Fibroblast of lung (primary cell): ENCODE measurements at regions not wholly inside any gene's neighbourhood (a gene's known extent, or its start where the extent isn't known, plus 50 kb on each side); places are given as distances from the start of the nearest gene placed in this dataset.

ENCODE experiments used
- DNase-seq, 2 donors: peaks; one replicate each; pipeline versions ENCODE4 v3.0.0 to v3.0.0-alpha.2; 2010; ENCODE audit warnings: low read depth in 2 of 2
- H2AFZ ChIP-seq: 2 replicates; pipeline ENCODE4 v1.5.1; 2012; ENCODE audit warnings: low read length, control low read depth, inconsistent platforms
- H3K27ac ChIP-seq: 2 replicates; pipeline ENCODE4 v1.5.1; 2011; ENCODE audit warnings: low read length, control low read depth; ENCODE audit not compliant: insufficient read depth
- H3K27me3 ChIP-seq: 2 replicates; pipeline ENCODE4 v1.5.1; 2011; ENCODE audit warnings: mild to moderate bottlenecking, low read length; ENCODE audit not compliant: control insufficient read depth, insufficient read depth
- H3K36me3 ChIP-seq: 2 replicates; pipeline ENCODE4 v1.5.1; 2011; ENCODE audit warnings: low read length; ENCODE audit not compliant: control insufficient read depth, insufficient read depth
- H3K4me1 ChIP-seq: 2 replicates; pipeline ENCODE4 v1.5.1; 2011; ENCODE audit warnings: low read length; ENCODE audit not compliant: control insufficient read depth, insufficient read depth; ENCODE audit errors: extremely low read depth
- H3K4me2 ChIP-seq: 2 replicates; pipeline ENCODE4 v1.5.1; 2011; ENCODE audit warnings: low read length, control low read depth; ENCODE audit not compliant: insufficient read depth; ENCODE audit errors: extremely low read depth
- H3K4me3 ChIP-seq, 4 experiments: fragments of 200-600 bp in 1 of 4; sonication (generic) in 1 of 4; replicated peaks in 1 of 4; 2 replicates each; pipeline ENCODE4 v1.5.1; 2011 to 2016; ENCODE audit warnings: low read length in 4 of 4, low read depth in 3 of 4, mild to moderate bottlenecking in 3 of 4, control low read depth in 2 of 4, inconsistent platforms in 1 of 4, mixed read lengths in 1 of 4; ENCODE audit not compliant: insufficient read depth in 1 of 4; ENCODE audit errors: control extremely low read depth in 1 of 4
- H3K79me2 ChIP-seq: 2 replicates; pipeline ENCODE4 v1.5.1; 2012; ENCODE audit warnings: mild to moderate bottlenecking, low read length, inconsistent platforms; ENCODE audit not compliant: control insufficient read depth, insufficient read depth
- H3K9ac ChIP-seq: 2 replicates; pipeline ENCODE4 v1.5.1; 2011; ENCODE audit warnings: mild to moderate bottlenecking, low read length, control low read depth; ENCODE audit not compliant: insufficient read depth
- H3K9me3 ChIP-seq: 2 replicates; pipeline ENCODE4 v1.5.1; 2012; ENCODE audit warnings: low read depth, low read length; ENCODE audit not compliant: control insufficient read depth, insufficient read depth
- H4K20me1 ChIP-seq: 2 replicates; pipeline ENCODE4 v1.5.1; 2011; ENCODE audit warnings: low read length; ENCODE audit not compliant: control insufficient read depth, insufficient read depth; ENCODE audit errors: extremely low read depth
- EZH2 ChIP-seq: IDR thresholded peaks from 2 replicates; pipeline ENCODE4 v1.5.1; 2012; ENCODE audit warnings: low read length, control low read depth, mild to moderate bottlenecking; ENCODE audit errors: missing control alignments
- TF ChIP-seq, protein P1 (sequence below), 2 donors: IDR thresholded peaks in 1 of 2; conservative IDR thresholded peaks in 1 of 2; 1 replicate in 1 of 2; 2 replicates in 1 of 2; pipeline ENCODE4 v1.5.1; 2011 to 2012; ENCODE audit warnings: low read length in 2 of 2, control low read depth in 1 of 2, inconsistent platforms in 1 of 2, low read depth in 1 of 2, mild to moderate bottlenecking in 1 of 2

DNA sequence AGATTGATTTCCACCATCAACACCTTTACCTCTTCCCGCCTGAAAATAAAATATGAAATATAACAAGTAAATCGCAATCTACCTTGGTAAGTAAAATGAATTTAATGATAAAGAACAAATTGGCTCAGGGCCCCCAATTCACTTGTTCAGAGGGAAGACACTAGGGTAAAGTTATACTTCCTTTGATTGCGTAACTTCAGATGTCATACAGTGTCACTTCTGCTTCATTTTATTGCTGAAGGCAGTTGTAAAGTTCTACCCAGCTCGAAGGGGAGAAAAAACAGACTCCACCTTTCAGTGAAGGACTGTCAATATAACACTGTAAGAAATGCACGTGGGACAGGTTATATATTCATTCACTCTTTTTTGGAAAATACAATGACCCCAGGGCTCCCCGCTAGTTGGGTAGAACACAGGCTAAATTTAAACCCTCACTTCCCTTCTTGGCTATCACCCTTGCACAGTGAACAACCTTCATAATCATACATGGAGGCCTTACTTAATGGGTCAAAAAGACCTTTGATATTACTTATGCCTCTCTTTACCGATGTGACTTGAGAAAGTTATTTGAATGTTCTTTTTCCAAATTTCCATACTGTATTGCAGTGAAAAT lies 848.8 kb downstream of the MAT2B start:
- Histone ChIP-seq H3K27ac (no peak overlapping the region), H2AFZ (no peak overlapping the region)
- DNase-seq: no peak

DNA sequence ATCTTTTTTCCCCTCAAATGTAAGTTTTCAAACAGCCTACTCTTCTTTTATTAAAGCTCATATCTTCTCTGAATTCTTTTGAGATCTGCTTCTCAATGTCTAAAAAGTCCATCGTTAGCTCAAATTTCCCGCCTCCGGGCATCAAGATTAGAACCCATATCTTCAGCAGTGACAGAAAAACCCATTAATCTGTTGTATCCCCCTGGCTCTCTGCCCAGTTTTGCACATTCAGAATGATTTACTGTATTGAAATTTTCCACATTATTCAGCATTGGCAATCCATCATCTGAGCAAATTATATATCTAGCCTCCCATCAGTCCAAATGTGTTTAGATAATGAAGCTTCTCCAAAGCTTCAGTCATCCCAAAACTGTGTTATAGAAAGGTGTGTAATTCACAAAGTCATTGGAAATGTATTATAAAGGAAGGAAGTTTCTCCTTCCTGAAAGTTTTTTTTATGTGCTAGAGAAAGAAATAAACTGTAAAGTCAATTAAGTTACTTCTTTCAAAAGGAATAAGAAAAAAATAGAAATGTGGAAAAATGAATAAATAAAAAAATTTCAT lies 849.9 kb downstream of the MAT2B start:
- Histone ChIP-seq H3K27me3 (no peaks in the 10 kb centered on the region), H3K4me1 (peaks cover 4% of the 10 kb centered on the region), H3K4me2 (no peak overlapping the region), H3K4me3 (no peak overlapping the region), H3K9ac (no peak overlapping the region), H2AFZ (no peak overlapping the region), H4K20me1 (no peaks in the 10 kb centered on the region), H3K79me2 (no peaks in the 10 kb centered on the region), H3K9me3 (no peaks in the 10 kb centered on the region), H3K27ac (no peak overlapping the region), H3K36me3 (no peaks in the 10 kb centered on the region)
- TF ChIP-seq, protein P1, sequence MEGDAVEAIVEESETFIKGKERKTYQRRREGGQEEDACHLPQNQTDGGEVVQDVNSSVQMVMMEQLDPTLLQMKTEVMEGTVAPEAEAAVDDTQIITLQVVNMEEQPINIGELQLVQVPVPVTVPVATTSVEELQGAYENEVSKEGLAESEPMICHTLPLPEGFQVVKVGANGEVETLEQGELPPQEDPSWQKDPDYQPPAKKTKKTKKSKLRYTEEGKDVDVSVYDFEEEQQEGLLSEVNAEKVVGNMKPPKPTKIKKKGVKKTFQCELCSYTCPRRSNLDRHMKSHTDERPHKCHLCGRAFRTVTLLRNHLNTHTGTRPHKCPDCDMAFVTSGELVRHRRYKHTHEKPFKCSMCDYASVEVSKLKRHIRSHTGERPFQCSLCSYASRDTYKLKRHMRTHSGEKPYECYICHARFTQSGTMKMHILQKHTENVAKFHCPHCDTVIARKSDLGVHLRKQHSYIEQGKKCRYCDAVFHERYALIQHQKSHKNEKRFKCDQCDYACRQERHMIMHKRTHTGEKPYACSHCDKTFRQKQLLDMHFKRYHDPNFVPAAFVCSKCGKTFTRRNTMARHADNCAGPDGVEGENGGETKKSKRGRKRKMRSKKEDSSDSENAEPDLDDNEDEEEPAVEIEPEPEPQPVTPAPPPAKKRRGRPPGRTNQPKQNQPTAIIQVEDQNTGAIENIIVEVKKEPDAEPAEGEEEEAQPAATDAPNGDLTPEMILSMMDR (conservative IDR thresholded peaks at IDR 0.05 in 1 of 2, IDR thresholded peaks at IDR 0.05 in 1 of 2; ENCODE audit: low read depth in 1 of 2, low read length in 2 of 2): no peak
- no peak for TF ChIP-seq EZH2
- DNase-seq: peak in 1 of 2 donors; percentile 62

More for the DNA sequence above, 848.8 kb downstream of the MAT2B start:
- TF ChIP-seq, protein P1 (conservative IDR thresholded peaks at IDR 0.05 in 1 of 2, IDR thresholded peaks at IDR 0.05 in 1 of 2; ENCODE audit: low read depth in 1 of 2, low read length in 2 of 2): no peak
- TF ChIP-seq EZH2: no peak
- Histone ChIP-seq H3K4me2 (no peak overlapping the region), H3K4me1 (peaks cover 4% of the 10 kb centered on the region), H3K4me3 (no peak overlapping the region), H4K20me1 (no peaks in the 10 kb centered on the region), H3K36me3 (no peaks in the 10 kb centered on the region), H3K27me3 (no peaks in the 10 kb centered on the region), H3K9ac (no peak overlapping the region), H3K9me3 (no peaks in the 10 kb centered on the region), H3K79me2 (no peaks in the 10 kb centered on the region)

DNA sequence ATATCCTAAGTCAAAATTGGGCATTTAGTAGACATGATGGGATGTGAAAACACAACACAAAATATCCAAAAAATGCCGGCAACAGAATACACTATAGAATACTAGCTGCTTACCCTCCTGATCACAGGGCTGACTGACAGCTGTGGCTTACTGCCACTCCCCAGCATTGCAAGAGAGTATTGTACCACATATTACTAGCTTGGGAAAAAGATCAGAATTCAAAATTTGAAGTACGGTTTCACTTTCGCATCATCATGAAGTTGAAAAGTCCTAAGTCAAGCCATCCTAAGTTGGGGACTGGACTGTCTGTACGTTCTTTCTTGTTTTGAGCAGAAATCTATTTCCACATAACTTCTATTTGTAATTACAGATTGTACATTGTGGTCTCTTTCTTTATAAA lies 851.4 kb downstream of the MAT2B start:
- H3K9ac ChIP-seq: no peak overlapping the region
- no peak overlapping the region for H3K4me2 ChIP-seq
- H3K9me3 ChIP-seq: no peaks in the 10 kb centered on the region
- no peaks in the 10 kb centered on the region for H3K27me3 ChIP-seq
- no peak for DNase-seq
- H3K79me2 ChIP-seq: no peaks in the 10 kb centered on the region
- peaks cover 4% of the 10 kb centered on the region for H3K4me1 ChIP-seq
- no peaks in the 10 kb centered on the region for H3K36me3 ChIP-seq
- H2AFZ ChIP-seq: no peak overlapping the region
- H3K4me3 ChIP-seq: no peak overlapping the region
- H3K27ac ChIP-seq: no peak overlapping the region
- H4K20me1 ChIP-seq: no peaks in the 10 kb centered on the region
- TF ChIP-seq EZH2: no peak
- TF ChIP-seq, protein P1 (conservative IDR thresholded peaks at IDR 0.05 in 1 of 2, IDR thresholded peaks at IDR 0.05 in 1 of 2; ENCODE audit: low read depth in 1 of 2, low read length in 2 of 2): no peak
